ENCODE measurements at regions not wholly inside any gene's neighbourhood (a gene's known extent, or its start where the extent isn't known, plus 50 kb on each side); places are given as distances from the start of the nearest gene placed in this dataset.

DNA sequence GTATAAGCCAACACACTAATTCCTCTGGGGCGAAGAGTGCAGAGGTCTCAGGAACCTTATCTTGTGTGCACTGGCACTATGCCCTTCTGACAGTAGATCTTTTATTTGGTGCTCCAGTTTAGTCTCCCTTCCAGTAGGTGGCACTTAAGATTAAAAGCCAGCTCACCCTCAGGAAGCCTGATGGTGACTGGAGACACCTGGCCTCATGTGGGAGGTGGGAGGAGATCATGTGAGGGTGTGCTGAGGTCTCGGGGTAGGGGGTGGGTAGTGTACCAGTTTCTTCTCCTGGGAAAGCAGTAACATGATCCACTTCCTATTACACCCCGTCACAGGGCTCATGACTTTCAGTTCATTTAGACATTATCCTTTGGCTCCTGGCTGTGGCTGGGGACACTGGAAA is 654.9 kb downstream of the ADCYAP1 start:
- no peak for DNase-seq (ENCODE audit: low spot score)

DNA sequence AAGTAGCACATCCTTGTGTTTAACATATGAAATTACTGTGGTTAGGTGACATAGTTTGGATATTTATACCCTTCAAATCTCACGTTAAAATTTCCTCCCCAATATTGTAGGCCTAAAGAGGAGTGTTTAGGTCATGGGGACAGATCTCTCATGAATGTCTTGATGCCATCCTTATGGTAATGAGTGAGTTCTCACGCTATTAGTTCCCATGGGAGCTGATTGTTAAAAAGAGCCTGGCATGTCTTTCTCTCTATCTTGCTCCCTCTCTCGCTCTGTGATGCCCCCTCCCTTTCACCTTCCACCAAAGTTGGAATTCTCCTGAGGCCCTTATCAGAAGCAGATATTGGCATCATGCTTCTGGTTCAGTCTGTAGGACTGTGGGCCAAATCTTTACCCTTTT is 660.1 kb downstream of the ADCYAP1 start:
- no peak for DNase-seq (ENCODE audit: low spot score)

DNA sequence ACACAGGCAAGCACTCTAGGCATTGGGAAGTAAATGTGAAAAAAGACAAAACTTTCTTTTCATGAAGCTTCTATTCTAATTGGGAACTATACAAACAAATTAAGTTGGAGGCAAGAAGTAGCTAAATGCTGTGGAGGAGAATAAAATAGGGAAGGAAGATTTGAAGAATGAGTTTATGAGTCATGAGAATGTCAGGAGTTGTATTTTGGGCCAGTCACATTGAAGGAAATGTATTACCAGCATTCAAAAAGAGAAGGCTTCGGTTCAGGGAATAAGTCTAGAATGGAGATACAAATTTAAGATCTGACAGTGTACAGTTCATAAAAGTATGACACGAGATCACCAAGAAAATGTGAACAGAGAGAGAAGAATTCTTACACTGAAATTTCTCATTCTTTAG is 666.5 kb downstream of the ADCYAP1 start:
- DNase-seq (ENCODE audit: low spot score), result no peak

DNA sequence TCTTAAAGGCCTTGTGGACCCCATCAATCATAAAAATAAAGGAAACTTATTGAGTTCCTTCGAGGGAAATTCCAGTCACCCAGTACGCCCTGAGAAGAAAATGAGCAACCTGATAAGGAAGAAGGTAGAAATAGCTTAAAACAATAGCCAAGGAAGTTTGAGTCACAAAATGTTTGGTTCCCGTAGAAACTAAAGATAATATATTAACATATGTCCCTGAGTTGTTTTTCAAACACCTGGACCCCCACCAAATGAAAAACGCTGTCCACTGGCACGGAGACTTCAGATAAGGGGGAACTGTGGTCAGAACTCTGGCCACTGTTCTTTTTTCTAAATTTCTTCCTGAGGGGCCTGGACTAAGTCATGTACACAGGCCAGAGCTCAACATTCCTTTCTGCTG is 669.1 kb downstream of the ADCYAP1 start:
- no peak for DNase-seq (ENCODE audit: low spot score)

DNA sequence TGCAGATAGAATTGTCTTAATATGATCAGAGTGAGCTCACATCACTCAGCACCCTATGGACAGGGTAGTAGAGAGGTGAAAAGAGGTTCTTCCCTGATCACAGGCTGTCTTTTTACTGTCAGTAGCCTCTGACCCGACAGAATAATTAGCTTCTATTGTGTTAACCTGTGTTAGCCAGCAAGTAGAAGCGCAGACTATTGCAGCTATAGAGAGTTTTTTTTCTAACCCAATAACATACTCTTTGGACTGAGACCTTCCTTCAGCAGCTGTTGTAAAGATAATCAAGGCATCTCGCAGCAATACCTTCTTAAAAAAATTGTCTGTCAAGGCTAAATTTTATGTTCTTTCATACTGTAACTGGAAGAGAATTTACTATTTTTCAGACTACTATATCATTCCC is 670.4 kb downstream of the ADCYAP1 start:
- DNase-seq (ENCODE audit: low spot score), result no peak

DNA sequence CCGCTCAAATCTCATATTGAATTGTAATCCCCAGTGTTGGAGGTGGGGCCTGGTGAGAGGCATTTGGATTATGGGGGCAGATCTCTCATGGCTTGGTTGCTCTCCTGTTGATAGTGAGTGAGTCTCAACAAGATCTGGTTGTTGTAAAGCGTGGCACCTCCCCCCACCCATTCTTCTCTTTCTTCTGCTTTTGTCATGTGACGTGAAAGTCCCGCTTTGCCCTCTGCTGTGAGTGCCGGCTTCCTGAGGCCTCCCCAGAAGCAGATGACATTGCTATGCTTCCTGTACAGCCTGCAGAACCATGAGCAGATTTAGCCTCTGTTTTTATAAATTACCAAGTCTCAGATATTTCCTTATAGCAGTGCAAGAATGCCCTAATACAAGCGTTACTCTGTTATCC is 673.8 kb downstream of the ADCYAP1 start:
- DNase-seq (ENCODE audit: low spot score), result no peak

DNA sequence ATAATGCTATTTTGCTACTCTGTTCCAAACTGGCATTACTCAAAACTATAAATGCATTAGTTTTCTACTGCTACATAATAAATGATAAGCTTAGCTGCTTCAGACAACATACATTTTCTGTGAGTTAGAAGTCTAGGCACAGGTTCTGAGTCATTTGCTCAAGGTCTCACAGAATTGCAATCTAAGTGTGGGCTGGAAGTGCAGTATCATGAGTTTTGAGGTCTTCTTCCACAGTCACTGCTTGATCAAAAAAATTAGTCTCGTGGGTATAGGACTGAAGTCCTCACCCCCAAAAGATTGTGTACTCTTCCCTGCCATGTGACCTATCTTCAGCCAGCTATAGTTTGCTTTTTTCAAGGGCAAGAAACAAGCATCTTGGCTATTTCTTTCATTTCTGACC is 676.9 kb downstream of the ADCYAP1 start:
- no peak for DNase-seq (ENCODE audit: low spot score)

DNA sequence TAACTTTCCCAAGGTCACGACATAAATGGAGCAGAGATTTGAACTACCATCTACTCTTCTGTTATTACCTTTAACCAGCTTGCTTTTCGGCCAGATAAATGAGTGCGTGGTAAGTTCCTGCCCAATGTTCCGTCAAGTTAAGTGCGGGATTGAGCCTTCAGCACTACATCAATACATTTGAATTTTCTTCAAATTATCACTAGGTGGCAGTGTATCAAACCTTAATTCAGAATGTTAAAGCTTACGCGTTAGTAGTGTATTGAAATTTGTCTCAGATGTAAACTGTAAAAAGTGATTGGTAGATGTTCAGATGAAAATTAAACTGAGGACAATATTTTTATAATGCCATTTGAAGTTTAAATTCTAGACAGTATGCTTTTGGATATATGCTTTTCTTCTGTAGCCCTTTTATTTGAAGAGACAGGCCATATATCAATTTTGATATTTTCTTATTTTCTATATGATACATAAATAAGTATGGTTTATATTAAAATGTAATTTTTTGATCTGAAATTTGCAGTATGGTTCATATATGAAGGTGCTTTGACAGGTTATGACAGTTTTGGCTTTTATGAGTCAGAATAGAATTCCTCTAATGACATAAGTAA is 681.3 kb downstream of the ADCYAP1 start:
- peak; percentile 37 for DNase-seq (ENCODE audit: low spot score)

DNA sequence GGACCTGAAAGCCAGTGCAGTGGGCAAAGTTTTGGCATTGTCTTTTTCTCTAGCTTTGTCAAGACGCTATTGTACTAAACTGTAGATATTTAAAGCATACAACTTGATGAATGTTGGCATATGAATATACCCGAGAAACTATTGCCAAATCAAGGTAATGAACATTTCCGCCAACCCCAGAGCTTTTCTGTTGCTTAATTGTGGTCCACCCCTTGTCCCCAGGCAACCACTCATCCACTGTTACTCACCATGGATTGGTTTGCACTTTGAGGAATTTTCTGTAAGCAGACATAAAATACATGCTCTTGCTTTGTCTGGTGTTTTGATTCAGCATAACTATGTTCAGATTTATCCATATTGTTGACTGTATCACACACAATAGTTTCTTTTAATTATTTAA is 688.4 kb downstream of the ADCYAP1 start:
- DNase-seq (ENCODE audit: low spot score), result no peak

DNA sequence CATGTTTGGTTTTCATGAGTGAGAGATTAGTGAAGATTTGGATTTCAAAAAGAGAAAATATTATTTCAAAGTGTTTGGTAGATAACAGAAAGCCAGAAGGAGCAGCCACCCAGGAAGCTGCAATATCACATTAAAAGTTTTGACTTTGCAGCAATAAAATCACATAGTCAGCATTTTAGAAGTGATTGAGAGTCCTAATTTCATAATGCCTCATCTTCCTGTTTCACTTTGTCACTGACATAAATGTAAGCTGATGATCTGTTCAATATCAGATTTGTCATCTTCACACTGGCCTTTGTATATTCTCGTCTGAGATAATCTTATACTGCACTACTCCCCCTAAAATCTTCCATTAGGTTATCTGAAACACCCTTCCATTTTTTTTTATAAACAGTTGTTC is 690.5 kb downstream of the ADCYAP1 start:
- no peak for DNase-seq (ENCODE audit: low spot score)

DNA sequence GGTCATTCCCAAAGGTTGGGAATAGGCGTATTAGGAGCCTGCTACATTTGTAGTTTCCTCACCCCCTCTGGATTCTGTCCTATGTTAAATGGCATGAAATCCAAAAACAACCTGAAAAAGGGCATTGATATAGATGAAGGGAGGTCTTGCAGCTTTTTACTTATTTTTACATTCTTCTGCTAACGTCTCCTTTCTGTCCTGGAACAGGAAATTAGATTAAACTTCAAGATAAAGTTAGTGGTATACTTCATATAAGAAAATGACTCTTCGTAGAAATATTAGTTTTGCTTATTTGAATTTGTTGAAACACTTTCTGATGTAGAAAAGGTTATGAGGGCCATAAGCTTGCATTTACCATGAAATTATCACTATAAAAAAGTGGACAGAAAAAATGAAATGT is 694.5 kb downstream of the ADCYAP1 start:
- no peak for DNase-seq (ENCODE audit: low spot score)

DNA sequence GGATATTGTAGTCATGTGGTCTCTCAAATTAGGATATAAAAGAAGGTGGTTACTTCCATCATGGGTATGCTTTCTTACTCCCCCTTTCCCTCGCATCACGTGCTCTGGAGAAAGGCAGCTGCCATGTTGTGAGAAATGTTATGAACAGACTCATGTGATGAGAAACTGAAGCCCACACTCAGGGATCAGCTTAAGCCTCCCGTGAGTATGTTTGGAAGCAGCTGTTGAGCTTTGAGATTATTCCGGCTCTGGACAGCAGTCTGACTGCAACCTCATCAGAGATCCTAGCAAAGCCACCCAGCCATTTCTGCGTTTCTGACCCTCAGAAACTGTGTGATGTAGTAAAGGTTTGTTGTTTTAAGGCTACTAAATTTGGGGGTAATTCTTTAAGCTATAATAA is 700.1 kb downstream of the ADCYAP1 start:
- no peak for DNase-seq (ENCODE audit: low spot score)

DNA sequence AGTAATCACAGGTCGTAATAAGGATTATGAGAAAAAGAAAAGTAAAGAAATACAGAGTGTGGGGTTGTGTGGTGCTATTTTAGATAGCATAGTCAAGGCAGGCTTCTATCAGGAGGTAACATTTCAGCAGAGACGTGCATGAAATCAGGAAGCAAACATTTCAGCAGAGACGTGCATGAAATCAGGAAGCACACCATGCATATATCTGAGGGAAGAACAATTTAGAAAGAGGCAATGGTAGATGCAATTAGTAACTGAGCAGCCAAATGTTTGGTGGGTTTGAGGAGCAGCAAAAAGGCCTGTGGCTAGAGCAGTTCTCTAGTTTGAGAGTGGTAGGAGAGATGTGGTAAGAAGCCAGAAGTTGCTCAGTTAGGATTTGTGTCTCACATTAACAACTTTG is 713.7 kb downstream of the ADCYAP1 start:
- no peak for DNase-seq (ENCODE audit: low spot score)

DNA sequence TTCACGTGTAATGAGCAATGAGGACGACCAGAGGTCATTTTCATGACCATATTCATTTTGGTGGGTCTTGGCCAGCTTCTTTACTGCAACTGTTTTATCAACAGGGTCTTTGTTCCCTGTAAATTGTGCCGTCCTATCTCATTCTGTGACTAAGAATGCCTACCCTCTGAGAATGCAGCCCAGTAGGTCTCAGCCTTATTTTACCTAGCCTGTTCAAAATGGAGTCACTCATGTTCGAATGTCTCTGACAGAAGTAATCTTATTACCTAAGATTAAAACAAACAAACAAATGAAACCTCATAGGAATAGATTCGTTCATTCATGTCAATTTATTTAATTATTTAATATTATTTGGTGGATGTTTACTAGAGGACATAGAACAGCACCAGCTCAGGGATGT is 714.8 kb downstream of the ADCYAP1 start:
- no peak for DNase-seq (ENCODE audit: low spot score)

DNA sequence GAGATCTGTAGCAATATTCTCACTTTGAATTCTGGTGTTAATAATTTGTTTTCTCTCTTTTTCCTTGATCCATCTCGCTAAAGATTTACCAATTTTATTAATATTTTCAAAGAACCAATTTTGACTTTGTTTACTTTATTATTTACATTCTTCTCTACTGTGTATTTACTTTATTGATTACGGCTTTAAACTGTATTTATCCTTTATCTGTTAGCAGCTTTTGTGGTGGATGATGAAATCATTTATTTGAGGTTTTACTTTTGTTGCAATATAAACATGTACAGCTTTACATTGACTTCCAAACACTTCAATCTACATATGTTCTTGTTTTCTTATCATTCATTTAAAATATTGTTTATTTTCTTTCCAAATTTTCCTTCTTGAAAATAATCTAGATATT is 719.9 kb downstream of the ADCYAP1 start:
- DNase-seq (ENCODE audit: low spot score), result no peak

DNA sequence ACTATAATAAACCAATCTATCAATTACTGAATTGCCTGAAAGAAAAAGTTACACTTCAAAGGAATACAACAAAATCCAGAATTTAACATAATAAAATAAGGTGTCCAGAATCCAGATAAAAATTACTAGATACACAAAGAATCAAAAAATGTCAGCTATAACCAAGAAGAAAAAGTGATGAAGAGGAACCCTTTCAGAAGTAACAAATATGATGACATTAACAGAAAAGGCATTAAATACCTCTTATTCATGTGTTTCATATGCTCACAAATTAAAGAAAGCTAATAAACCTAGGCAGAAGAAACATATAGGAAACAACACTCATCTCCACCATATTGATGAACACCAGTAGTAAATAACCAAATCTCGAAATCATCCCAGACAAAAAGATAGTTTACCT is 722.8 kb downstream of the ADCYAP1 start:
- no peak for DNase-seq (ENCODE audit: low spot score)

DNA sequence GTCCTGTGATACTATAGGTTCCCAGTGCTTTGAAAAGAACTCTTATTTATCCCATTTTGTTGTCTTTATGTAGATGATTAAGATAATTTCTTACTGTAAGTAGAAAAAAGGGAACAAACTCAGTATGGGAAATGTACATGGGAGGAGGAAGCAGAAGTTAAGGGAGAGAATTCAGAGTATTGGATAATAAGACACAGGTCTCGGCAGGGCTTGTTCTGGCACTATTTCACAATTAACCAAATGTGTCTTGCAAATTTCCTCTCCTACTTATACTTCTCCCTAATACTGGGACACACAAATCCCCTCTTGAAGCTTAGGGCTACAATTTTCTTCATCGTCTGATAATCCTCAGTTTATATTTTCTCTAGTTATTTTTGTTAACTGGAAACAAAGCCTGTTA is 744.0 kb downstream of the ADCYAP1 start:
- no peak for DNase-seq (ENCODE audit: low spot score)

DNA sequence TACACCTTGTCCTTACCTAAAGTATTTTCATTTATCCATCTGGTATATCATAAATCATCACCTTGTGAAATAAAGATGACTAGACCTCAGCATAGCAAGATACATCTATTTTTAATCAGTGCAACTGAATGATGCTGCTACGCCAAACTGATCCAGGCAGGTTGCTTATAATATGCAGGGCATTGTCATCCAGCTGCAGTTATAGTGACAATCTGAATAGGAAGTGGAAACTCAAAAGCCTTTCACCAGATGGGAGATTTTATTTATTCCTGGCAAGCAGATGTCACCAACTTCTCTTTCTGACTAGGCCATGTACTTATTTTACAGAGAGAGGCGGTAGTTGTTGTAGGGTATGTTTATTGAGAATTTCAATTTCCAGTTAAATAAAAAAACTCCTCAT is 747.3 kb downstream of the ADCYAP1 start:
- no peak for DNase-seq (ENCODE audit: low spot score)

DNA sequence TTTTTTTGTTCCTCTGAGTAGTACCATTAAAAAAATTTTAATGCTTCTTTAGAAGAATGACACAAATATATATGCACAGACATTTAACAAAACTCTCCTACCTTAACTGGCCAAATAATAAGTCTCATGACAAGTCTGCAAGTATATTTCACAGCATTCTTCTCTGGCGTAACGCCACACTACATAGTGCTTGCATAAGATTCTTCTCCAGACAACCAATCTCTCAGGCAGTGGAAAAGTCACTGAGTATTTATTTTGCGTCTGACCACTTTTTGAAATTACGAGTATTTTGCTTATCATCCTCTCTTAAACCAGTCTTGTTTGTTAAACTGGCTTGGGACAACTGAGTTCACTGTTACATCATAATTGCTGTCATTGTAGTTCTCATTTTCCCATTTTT is 749.2 kb downstream of the ADCYAP1 start:
- no peak for DNase-seq (ENCODE audit: low spot score)

DNA sequence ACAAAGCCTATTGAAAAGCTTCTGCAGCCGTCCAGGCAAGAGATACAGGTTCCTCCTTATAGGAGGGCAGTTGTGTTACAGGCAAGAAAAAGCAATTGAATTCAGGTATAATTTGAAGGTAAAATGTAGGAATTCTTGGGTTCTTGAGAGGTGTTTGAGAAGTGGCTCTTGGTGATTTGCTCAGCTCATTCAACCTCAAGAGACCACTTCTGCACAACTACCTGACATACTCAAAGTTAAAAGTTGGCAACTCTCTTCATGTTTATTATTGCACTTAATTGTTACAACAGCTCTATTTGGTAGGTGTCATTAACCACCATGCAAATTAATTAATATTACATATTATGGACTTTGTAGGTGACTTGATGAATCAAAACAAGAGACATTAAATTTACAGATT is 753.2 kb downstream of the ADCYAP1 start:
- no peak for DNase-seq (ENCODE audit: low spot score)

DNA sequence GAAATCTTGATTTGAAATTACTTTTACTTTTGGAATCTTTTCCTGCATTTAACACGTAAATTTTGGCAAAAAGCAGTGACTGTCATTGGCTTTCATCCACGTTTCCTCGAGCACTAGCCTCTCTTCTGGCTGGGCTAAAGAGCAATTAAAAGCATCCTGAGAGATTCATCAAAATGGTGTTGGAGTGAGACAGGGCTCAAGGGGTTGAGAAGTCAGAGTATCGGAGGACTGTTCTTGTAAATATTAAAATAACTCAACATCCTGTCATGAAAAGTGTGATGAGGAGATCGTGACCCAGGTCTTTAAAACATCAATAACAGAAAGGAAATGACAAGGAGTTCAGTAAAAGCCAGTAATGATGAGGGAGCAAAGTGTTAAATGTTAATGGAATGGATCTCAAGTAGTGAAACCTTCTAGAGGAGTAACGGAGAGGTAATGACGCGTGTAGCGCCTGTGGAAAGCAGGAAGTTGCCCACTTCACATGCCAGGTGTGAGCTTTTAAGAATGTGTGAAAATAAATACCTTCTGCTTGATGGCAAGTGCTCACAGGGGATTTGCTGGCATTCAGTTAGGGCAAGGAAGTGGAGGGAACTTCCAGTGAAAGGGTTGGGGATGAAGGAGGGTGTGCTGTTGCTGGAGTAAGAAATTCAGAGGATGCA is 754.4 kb downstream of the ADCYAP1 start:
- DNase-seq (ENCODE audit: low spot score), result no peak

DNA sequence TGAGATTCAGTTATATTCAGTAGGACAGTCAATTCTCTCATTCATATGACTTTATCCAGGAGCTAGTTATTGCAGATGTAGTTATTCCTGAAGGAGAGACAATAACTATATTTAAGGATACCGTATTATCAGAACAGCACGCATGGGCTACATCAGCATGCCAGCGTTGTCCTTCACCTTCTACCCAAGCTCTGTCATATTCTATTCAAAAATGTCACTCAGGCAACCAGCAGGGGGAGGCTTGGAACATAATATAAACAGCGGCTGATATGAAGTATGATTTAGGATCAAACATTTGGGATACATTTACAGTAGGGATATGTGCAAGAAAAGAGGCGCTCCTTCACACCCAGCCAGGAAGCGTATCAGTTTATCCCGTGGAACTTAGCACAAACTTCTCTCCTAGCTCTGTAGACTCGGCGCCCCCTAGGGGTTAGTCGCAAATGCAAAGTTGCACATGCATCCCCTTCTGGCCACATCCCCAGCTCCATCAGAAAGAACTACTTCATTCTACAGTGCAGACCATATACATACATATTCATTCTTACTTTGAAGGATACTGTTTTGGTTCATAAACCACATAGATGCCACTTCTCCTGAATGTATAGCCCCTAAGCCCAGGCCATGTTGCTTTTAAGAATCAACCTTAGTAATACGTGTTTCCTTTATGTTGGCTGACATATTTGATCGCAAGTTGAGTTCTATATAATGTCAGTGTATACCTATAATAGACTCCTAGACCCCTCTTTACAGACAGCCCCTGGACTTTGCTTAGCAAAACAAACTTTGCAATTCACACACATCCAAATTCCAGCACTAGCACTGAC is 759.4 kb downstream of the ADCYAP1 start:
- no peak for DNase-seq (ENCODE audit: low spot score)

DNA sequence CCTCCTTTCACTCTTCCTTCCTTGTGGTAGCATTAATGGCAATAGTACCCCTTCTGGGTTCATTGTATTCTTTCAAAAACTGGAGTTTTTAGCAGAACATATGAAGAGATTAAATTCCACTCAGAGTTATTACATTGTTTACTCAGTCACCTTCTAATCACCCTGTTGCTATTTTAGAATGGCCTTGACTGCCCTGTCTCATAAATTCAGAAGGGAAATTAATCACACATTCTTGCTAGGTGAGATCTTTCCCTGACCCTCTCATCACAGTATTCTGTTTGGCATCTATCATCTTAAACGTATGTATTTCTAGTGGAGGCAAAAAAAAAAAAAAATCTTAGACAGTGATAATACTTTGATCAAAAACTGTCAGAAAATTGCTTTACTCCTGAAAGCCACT is 760.4 kb downstream of the ADCYAP1 start:
- no peak for DNase-seq (ENCODE audit: low spot score)

DNA sequence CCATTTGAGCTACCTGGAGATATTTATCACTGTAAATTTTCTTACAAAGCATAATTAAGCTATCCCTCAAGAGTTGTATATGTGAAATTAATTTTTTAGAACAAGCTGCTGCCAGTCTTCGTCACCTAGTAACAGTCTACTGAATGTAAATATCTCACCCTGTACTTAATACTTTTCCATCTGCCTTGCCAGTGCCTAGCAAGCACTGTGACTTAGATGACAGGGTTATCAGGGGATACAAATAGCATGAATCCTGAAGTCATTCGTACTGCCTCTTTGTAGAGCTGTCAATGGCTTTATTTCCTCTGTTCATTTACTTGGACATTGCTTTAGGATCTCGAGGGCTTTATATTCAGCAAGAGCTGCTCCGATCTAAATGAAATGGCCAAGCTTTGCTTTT is 763.6 kb downstream of the ADCYAP1 start:
- no peak for DNase-seq (ENCODE audit: low spot score)
